Pulmonary artery endothelial cell (primary cell): ENCODE measurements at regions not wholly inside any gene's neighbourhood (a gene's known extent, or its start where the extent isn't known, plus 50 kb on each side); places are given as distances from the start of the nearest gene placed in this dataset.
"Not testable (repeated sequence)": the region's sequence is repeated elsewhere in the genome, so short reads cannot be mapped to it uniquely, and the experiment has no call there.

Experiments
- DNase-seq: peaks from one replicate; pipeline ENCODE4 v3.0.0-alpha.2; 2011; ENCODE audit warnings: low read depth, low spot score

DNA sequence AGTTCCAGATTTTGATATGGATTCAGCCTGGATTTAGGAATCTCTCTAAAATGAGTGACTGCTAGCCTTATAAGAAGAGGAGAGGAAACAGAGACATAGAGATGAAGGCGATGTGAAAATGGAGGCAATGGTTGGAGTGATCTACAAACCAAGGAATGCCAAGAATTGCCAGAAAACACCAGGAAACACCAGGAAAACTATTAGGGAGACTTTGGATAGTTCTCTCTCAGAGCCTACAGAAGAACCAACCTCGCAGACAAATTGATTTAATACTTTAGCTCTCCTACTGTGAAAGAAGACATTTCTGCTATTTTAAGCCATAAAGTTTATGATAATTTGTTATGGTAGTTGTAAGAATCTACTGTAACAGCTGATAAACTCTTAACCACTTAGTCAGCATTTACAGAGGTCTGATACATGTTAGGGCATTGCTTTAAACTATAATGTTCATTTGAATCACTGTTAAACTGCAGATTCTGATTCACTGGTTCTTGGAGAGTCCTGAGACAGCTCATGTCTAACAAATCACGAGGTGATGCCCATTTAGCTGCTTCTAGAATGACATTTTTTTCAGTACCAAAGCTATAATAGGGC, 1702.6 kb upstream of the LRRTM1 start:
- DNase-seq = no peak

DNA sequence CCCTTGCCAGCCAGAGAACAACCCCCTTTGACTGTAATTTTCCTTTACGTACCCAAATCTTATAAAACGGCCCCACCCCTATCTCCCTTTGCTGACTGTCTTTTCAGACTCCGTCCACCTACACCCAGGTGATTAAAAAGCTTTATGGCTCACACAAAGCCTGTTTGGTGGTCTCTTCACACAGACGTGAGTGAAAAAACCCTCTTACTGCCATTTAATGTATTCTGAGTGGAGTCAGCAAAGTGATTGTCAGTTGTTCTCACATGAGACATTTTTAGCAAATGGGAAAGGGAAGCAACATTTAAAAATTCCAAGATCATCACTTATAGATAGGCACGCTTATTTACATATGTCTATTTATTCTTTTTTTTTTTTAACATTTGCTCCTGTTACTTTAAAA, 1701.3 kb upstream of the LRRTM1 start:
- not testable (repeated sequence) for DNase-seq

DNA sequence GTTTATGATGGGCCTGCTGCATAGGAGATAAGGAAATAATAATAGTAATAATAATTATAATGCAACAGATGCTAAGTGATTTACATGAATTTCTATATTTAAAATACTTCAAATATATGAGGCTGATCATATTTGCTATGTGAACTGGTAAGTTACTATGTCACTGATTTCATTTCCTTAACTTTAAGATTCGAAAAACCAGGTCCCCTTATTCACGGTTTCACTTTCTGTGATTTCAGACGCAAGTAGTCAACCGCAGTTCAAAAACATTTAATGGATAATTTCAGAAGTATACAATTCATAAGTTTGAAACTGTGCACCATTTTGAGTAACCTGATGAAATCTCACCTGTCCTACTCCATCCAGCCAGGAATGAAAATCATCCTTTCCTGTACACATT, 1697.1 kb upstream of the LRRTM1 start:
- DNase-seq = no peak

DNA sequence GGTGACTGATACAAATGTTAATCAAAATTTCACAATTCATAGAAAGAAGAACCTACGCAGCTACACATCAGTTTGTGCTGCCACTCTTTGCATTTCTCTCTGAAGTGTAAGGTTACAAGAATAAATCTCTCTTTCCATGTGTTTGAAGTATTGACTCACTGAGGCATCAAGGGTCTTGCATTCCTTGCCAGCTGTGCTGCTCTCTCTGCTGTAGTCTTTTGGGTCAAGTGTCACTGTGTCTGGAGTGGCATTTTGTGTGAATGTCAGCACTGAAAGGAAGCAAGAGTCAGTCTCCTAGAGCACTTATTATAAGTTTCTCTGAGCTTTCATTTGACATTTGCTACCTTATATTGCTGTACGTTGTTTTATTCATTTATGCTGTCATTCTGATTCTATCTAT, 1696.1 kb upstream of the LRRTM1 start:
- DNase-seq = no peak

DNA sequence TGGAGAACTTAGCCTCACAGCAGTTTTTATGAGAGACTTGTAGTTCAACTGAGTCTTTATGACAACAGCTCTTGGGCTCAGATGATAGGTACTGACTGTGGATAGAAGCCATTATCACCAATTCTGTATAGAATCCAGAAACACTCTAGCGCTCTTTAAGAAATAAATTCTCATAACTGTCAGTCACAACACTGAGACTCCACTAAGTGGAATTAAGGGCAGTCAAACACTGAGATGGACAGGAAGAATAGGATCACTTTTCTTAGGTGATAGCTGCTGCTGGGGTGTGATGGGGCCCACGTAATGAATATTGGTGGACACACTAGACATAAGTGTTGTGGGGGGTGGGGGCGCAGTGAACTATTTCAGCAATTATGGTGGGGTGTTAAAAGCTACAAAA, 1691.8 kb upstream of the LRRTM1 start:
- no peak for DNase-seq

DNA sequence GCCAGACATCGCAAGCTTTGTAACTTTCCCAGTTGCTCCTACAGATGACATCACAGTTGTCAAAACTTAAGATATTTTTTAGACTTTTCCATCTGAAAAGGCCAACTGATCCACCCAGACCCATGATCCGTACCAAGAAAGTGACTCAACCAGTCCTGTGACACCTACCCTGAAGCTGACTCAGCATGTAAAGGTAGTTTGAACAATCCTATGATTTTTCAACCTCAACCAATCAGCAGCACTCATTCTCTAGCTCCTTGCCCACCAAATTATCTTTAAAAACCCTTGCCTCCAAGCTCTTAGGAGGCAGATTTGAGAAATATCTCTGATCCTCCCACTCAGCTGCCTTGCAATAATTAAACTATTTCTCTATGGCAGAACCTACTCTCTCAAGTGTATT, 1686.7 kb upstream of the LRRTM1 start:
- DNase-seq = no peak

DNA sequence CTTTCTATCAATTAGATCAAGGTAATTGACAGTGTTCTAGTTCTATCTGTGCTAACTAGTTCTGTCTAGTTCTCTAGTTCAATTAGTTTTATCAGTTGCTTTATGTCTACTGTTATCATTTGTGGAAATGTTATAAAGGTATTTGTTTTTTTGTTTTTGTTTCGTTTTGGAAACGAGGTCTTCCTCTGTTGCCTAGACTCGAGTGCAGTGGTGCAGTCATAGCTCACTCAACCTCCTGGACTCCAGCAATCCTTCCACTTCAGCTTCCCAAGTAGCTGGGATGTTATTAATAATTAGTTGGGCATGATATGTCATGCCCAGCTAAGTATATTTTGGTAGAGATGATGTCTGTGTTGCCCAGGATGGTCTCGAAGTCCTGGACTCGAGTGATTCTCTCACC, 1682.8 kb upstream of the LRRTM1 start:
- DNase-seq = no peak

DNA sequence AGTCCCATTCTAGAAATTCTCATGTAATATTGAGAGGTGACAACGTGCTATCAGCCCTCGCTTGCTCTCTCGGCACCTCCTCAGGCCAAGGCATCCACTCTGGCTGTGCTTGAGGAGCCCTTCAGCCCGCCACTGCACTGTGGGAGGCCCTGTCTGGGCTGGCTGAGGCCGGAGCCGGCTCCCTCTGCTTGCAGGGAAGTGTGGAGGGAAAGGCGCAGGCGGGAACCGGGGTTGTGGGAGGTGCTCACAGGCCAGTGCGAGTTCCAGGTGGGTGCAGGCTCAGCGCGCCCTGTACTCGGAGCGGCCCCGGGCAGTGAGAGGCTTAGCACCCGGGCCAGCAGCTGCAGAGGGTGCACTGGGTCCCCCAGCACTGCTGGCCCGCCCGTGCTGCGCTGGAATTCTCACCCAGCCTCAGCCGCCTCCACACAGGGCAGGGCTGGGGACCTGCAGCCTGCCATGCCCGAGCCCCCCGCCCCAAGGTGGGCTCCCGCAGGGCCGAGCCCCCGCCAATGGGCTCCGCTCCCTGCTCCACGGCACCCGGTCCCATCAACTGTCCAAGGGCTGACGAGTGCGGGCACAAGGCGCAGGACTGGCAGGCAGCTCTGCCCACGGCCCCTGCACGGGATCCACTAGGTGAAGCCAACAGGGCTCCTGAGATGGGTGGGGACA, 1680.6 kb upstream of the LRRTM1 start:
- DNase-seq = no peak

DNA sequence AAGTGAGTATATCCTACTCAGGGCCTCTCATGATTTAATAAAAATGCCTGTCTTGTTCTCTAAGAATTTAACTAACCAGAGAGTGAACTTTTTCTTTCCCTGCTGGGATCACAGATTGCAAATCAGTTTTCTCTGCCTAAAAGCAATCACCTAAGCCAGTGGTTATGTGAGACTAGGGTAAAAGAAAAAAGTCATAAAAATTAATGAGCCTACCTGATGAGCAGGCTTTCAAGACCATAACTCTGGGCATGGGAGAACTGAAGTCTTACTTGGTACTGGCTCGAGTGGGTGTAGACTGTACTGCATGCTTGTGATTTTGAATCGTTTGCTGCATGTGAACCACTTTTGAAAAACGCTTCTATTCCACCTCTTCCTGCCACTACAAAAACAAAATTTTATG, 1677.0 kb upstream of the LRRTM1 start:
- no peak for DNase-seq

DNA sequence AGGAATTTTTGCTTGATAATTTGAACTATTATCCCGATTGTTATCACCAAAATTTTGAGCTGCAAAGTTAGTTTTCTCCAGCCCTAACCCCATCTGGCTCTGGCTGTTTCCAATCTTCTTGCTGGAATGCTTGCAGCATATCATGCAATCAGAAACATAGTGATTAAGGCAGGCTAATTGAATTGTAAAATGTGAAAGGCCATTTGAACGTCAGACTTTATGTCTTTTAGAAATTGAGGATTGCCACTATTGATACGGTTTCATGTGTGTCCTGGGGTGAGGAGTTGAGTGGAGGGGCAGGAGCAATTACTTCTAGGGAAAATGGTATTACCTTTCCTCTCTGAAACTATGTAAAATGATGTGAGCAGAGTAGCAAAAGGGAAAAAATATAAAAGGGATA, 1674.5 kb upstream of the LRRTM1 start:
- no peak for DNase-seq

DNA sequence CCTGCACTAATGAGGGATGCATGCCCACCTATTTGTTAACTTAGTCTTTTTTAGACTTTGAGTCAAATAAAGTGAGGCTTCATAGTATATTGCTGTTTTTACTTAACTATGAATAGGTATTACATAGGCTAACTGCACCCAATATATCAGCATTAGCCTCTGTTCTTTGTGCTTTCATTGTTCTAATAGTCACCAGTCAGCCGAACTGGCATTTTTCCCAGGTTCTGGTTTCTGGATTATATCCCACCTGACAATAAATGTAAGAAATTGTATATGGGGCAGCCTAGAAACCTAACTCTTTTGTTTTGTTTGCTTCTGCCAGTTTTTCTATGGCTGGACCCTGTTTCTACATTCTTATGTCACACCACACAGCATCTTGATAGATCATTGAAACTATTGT, 1672.4 kb upstream of the LRRTM1 start:
- no peak for DNase-seq

DNA sequence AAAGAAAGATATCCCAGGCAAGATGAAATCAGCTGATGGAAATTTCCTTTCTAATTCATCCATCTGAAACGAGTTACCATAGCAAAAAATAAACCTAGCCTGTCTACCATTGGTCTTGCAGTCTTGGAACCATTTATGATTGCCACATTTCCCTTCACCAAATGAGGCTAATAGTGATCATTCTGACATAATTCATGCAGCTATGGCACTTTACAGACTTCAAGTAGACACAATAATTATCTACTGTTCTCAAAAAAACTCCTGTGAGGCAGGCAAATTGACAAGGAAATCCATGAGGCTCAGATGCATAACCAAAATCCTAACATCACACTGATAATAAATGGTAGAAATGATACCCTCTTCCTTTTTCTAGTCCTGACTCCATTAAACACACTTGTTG, 1669.7 kb upstream of the LRRTM1 start:
- no peak for DNase-seq

DNA sequence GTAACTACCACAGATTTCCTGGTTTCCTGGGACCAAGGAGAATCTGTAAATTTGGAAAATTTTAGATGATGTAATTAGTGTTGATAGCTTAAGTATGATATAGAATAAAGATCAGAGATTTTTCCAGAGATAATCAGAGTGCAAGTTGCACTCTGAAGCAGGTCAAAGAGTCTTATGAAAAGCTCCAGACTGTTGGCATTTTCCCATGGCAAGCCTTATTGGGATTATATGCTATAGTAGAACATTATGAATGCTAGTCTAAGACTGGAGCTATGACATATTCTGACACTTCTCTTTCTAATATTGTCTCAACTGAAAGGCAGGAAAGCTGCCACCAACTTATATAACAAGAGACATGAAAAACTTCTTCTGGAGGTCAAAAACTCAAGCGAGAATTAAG, 1638.3 kb upstream of the LRRTM1 start:
- no peak for DNase-seq

DNA sequence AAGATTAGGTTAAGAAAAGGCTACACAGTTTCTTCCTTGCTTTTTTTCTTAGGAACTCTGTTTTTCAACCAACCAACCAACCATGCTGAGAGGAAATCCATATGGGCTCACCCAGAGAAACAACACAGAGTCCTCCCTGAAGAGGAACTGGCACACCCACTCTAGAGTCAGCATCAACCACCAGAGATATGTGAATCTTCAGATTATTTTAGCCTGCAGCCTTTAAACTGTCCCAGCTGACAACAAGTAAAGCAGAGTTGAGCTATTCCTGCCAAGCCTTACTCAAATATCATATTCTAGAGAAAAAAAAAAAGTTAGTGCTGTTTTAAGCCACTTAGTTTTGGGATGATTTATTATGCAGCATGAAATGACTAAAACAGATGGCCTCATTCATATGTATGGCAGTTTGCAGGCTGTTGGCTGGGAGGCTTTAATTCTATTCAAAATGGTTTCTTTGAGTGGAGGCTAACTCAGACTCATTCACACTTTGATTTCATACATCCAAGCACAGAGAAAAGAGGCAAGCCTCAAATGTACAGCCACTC, 1637.7 kb upstream of the LRRTM1 start:
- DNase-seq = no peak

DNA sequence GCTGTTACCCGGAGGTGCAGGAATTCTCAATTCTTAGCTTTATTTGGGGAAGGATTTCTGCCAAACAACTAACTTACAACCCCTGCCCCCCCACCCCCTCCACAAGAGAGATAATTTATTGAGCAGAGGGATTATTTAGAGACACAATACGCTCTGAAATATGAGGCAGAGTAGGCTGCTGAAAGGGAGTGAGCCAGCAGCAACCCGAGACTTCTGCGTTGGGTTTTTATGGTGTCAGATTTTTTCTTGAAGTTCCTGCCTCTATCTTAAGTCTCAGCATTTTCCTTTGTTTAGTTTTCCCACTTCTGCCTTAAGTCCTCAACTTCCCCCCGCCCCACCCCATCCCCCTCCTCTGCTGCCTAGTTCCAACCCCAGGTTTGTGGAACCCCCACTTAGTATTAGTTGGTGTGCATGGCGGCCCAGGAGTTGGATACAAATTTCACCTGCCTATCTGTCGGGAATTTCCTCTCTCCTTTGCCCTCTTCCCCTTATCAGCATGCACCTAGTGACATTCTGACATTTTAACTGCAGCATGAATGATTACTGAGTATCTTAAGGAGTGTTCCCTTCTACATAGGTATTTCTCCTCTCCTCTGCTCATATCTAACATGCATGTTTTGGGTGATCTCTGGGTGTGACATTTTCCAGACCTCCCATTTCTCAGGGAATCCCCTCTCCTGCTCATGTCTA, 1635.9 kb upstream of the LRRTM1 start:
- no peak for DNase-seq

DNA sequence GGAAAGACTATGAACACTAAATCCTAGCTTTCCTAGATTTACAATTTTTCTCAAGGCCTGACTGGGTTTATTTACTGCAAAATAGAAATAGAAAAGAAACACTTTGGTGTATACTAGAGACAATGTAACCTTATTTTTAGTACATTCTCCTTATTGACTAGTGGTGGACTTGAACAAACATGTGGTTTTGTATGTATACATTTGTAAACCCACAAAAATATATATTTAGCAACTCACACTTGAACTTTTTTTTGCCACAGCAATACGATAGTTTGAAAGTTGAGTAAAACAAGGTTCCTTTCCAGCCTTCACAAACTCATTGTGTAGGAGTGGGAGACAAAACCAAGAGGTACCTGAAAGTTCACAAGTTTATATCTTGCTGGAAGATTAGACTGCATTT, 1633.4 kb upstream of the LRRTM1 start:
- DNase-seq = no peak

DNA sequence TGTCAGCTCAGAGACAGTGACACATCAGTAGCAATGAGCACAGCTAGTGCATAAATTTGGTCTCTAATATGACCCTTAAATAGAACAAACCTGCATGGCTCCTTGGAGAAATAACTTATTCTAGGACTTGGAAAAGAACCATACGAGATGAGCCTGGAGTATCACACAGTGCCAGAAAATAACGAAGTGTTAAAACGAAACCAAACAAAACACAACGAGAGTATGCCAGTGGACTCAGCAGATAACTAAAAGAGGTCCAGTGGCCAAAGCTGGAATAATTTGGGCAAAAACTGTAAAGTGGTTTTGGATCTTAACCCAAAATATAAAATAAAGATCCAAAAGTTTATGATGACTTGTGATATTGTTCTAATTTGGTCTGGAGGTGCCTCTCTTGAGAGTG, 1599.0 kb upstream of the LRRTM1 start:
- no peak for DNase-seq

DNA sequence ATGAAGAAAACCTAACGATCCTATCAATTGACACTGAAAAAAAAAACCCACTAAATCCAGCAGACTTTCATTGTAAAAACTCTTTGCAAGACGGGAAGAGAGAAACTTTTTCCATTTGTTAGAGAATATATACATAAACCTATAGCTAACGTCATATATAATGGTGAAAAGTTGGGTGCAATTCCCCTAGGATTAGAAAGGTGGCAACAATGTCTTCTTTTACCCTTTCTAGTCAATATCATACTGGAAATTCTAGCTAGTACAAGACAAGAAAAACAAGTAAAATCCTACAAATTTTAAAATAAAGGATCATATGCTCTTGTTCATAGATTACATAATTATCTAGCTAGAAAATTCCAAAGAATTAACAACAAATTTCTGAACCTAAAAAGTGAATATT, 1596.5 kb upstream of the LRRTM1 start:
- no peak for DNase-seq

DNA sequence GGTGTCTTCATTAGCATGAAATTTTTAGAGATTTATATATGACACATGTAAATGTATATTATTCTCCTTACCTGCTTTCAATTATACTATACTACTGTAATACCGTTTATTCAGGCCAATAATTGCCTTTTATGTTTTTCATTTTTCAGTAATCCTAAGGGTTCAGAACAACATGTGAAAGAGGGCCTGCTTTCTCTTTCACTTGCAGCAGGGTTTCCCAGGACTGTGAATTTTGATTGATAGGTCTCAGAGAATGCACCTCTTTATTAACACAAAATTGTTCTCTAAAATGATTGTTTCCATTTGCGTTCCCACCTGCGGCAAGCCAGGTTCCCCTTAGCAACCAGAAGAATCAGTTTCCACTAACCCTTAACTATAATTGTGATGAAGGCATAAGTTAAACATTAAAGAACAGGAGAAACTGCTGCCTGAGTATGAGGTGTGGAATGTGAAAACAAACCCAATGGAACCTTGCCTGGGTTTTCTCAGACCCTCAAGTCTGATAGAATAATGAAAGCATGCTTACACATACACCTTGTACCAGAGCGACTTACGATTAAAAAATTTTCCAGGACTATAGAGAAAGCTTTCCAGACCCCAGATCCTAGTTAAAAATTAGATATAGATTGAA, 1591.2 kb upstream of the LRRTM1 start:
- no peak for DNase-seq

DNA sequence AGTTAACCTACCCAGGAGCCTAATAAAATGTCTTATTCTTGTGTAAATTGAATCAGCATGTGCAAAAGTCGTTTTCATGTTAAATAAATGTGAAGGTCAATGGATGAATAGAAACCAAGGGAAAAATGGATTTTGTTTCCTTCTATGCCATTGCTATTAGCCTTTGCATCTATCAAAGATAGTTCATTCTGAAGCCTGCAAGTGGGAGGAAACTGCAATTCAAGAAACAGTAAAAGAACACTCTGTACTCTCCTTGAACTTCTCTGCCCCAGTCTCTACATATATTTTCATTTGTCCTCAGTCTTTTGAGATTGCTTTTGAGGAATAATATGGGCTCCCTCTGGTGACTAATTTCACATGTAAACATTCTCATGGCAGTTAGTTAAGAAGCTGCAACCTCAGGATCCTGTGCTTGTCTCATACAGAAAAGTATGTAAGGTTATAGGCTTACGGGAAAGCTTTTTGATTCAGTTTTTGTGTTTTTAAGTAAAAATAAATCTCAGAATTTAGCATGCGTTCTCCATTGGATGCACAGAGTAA, 1590.0 kb upstream of the LRRTM1 start:
- DNase-seq = no peak

DNA sequence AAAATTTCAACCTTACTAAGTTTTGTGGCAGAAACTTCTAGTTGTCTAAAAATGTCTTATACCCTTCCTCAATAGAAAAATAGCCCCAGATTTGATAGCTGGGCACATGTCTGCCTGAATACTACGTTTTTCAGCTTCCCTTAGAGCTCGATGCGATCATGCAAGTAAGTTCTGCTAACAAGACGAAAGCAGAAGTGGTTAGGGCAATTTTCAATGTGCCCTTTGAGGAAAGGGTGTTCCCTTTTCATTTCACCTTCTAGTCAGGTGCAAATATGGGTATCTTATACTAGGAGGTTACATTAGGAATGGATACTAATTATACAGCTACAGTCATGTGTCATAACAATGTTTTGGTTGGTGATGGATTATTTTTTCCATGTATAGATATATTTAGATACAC, 1572.1 kb upstream of the LRRTM1 start:
- DNase-seq = no peak

DNA sequence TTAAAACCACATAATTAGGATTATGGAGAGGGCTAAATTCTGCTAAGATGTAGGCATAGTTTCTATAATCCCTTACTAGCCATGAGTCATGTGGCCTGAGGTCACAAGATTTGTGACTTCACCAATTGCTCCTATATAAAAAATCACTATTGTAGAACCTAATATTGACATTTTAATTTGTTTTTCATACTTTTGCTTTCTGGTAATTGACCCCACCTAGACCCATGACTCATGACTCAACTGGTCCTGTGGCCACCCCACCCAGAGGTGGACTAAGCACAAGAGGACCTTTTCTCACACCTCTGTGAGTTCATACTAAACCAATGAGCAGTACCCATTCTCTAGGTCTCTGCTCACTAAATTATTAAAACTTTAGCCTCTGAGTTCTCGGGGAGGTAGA, 1567.5 kb upstream of the LRRTM1 start:
- no peak for DNase-seq
